ENCODE measurements at regions not wholly inside any gene's neighbourhood (a gene's known extent, or its start where the extent isn't known, plus 50 kb on each side); places are given as distances from the start of the nearest gene placed in this dataset.

DNA sequence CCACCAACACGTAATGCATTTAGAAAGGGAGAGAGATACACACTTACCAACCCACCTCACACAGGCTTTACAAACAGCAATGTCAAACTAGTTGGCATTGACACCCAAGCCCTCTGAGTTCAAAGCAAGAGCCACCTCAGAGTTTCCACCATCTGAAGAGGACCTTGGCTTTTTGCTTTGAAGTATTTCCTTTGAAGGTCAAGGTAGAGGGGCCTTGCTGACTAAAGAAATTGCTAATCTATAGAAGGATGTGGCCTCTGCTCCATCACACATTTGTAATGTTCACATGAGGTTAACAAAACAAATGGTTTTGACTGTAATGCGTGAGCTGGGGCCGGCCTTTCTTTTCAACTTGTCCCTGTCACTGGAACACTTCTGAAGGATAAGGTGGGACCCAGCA lies 117.7 kb downstream of the POLR2M start:
- H3K36me3 ChIP-seq (ENCODE audit: control insufficient read depth, insufficient read depth, low read length), result no peaks in the 10 kb centered on the region
- peaks cover 11% of the 10 kb centered on the region for H3K27me3 ChIP-seq (ENCODE audit: control insufficient read depth, insufficient read depth, low read length)
- no peaks in the 10 kb centered on the region for H3K4me1 ChIP-seq (ENCODE audit: control insufficient read depth, insufficient read depth, low read length, poor library complexity, severe bottlenecking)
- DNase-seq (no peak), ATAC-seq (ENCODE audit: low read depth in 2 of 2) (no peak)
- H3K9me3 ChIP-seq (ENCODE audit: control insufficient read depth in 2 of 2, low read length in 2 of 2), result no peaks in the 10 kb centered on the region
- H3K27ac ChIP-seq (ENCODE audit: insufficient read depth, low read length, poor library complexity, severe bottlenecking), result no peak overlapping the region
- Mint-ChIP-seq H3K27me3 (peaks cover 22% of the 10 kb centered on the region), H3K27ac (no peak overlapping the region), H3K36me3 (no peaks in the 10 kb centered on the region), H3K4me1 (no peaks in the 10 kb centered on the region), H3K9me3 (peaks cover 0 to 2% (median 0%) of the 10 kb centered on the region in 7 donors), H3K4me3 (no peak overlapping the region)
- H3K4me3 ChIP-seq (ENCODE audit: low read depth, low read length), result no peak overlapping the region

DNA sequence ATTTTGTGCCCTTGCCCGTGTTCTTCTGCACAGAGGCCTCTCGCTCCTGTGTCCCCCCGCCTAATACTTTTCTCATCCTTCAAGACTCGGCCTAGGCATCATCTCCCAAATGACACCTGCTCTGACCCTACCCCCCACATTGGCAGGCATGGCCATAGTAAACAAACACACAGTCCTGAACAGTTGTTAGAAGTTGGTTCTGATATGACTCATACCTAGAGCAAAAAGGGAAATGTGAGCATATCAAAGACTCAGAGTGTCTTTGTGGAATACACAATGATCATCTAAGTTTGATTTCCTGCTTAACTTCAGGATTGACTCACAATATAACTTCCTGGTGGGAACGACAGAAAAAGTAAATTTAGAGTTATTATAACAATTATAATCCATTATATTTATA lies 120.5 kb downstream of the POLR2M start:
- H3K4me1 ChIP-seq (ENCODE audit: control insufficient read depth, insufficient read depth, low read length, poor library complexity, severe bottlenecking), result no peaks in the 10 kb centered on the region
- H3K9me3 Mint-ChIP-seq, result peaks cover 0 to 2% (median 1%) of the 10 kb centered on the region in 7 donors
- H3K36me3 ChIP-seq (ENCODE audit: control insufficient read depth, insufficient read depth, low read length), result no peaks in the 10 kb centered on the region
- H3K27me3 ChIP-seq (ENCODE audit: control insufficient read depth, insufficient read depth, low read length), result peaks cover 8% of the 10 kb centered on the region
- no peak for ATAC-seq (ENCODE audit: low read depth in 2 of 2)
- no peak overlapping the region for H3K27ac Mint-ChIP-seq
- peak in 1 of 3 donors; percentile 12 for DNase-seq
- no peaks in the 10 kb centered on the region for H3K9me3 ChIP-seq (ENCODE audit: control insufficient read depth in 2 of 2, low read length in 2 of 2)
- H3K36me3 Mint-ChIP-seq, result no peaks in the 10 kb centered on the region
- H3K4me3 Mint-ChIP-seq, result no peak overlapping the region
- no peak overlapping the region for H3K27ac ChIP-seq (ENCODE audit: insufficient read depth, low read length, poor library complexity, severe bottlenecking)
- peaks cover 27% of the 10 kb centered on the region for H3K27me3 Mint-ChIP-seq
- no peak overlapping the region for H3K4me3 ChIP-seq (ENCODE audit: low read depth, low read length)
- H3K4me1 Mint-ChIP-seq, result no peaks in the 10 kb centered on the region

DNA sequence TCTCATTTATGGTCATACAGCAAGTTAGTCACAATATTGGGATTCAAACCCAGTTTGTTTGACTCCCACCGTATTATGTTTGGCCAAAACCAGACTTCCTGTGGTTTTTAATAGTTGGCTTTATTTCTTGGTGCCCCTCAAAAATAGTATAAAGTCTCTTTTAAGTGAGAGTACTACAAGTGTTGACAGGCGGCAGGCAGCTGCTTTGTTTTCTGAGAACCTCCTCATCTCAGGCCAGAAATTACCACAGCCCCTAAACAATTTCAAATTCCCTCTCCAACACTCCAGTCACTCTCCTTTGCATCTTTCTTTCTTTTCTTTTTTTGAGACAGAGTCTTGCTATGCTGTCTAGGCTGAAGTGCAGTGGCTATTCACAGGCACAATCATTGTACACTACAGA lies 121.5 kb downstream of the POLR2M start:
- Histone ChIP-seq H3K36me3 (ENCODE audit: control insufficient read depth, insufficient read depth, low read length) (no peaks in the 10 kb centered on the region), H3K27me3 (ENCODE audit: control insufficient read depth, insufficient read depth, low read length) (peaks cover 12% of the 10 kb centered on the region), H3K4me1 (ENCODE audit: control insufficient read depth, insufficient read depth, low read length, poor library complexity, severe bottlenecking) (no peaks in the 10 kb centered on the region), H3K27ac (ENCODE audit: insufficient read depth, low read length, poor library complexity, severe bottlenecking) (no peak overlapping the region), H3K4me3 (ENCODE audit: low read depth, low read length) (no peak overlapping the region), H3K9me3 (ENCODE audit: control insufficient read depth in 2 of 2, low read length in 2 of 2) (no peaks in the 10 kb centered on the region)
- DNase-seq (no peak), ATAC-seq (ENCODE audit: low read depth in 2 of 2) (no peak)
- Mint-ChIP-seq H3K36me3 (no peaks in the 10 kb centered on the region), H3K27me3 (peaks cover 20% of the 10 kb centered on the region), H3K4me1 (no peaks in the 10 kb centered on the region), H3K9me3 (peaks cover 0 to 5% (median 1%) of the 10 kb centered on the region in 7 donors), H3K4me3 (no peak overlapping the region), H3K27ac (no peak overlapping the region)

DNA sequence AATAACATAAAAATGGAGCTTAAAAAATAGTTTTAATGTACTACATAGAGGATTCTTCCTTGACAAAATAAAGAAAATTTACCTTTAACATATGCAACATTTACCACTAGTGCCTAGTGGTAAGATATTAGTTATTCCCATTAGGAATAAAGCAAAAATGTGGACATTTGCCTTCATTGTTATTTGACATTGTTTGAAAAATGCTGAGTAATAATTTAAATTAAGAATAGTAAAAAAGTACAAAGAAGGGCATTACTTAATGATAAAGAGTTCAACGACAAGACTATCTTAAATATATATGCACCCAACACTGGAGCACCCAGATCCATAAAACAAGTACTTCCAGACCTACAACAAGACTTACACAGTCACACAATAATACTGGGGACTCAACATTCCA lies 125.7 kb downstream of the POLR2M start:
- no peak overlapping the region for H3K27ac ChIP-seq (ENCODE audit: insufficient read depth, low read length, poor library complexity, severe bottlenecking)
- H3K9me3 ChIP-seq (ENCODE audit: control insufficient read depth in 2 of 2, low read length in 2 of 2), result no peaks in the 10 kb centered on the region
- H3K4me1 ChIP-seq (ENCODE audit: control insufficient read depth, insufficient read depth, low read length, poor library complexity, severe bottlenecking), result no peaks in the 10 kb centered on the region
- Mint-ChIP-seq H3K9me3 (peaks cover 1 to 12% (median 7%) of the 10 kb centered on the region in 7 donors), H3K36me3 (no peaks in the 10 kb centered on the region), H3K4me1 (no peaks in the 10 kb centered on the region), H3K27ac (no peak overlapping the region), H3K4me3 (no peak overlapping the region), H3K27me3 (peaks cover 26% of the 10 kb centered on the region)
- peaks cover 10% of the 10 kb centered on the region for H3K27me3 ChIP-seq (ENCODE audit: control insufficient read depth, insufficient read depth, low read length)
- ATAC-seq (ENCODE audit: low read depth in 2 of 2), result no peak
- no peak overlapping the region for H3K4me3 ChIP-seq (ENCODE audit: low read depth, low read length)
- DNase-seq, result no peak
- H3K36me3 ChIP-seq (ENCODE audit: control insufficient read depth, insufficient read depth, low read length), result no peaks in the 10 kb centered on the region

DNA sequence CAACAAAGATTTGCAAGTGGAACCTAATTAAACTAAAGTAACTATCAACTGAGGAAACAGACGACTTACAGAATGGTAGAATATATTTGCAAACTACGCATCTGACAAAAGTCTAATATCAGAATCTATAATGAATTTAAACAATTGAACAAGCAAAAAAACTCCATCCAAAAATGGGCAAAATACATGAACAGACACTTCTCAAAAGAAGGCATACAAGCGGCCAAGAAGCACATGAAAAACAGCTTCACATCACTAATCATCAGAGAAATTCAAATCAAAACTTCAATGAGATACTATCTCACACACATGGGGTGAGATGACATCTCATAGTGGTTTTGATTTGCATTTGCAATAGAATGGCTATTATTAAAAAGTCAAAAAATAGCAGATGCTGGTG lies 128.6 kb downstream of the POLR2M start:
- peaks cover 19% of the 10 kb centered on the region for H3K27me3 Mint-ChIP-seq
- ATAC-seq (ENCODE audit: low read depth in 2 of 2), result no peak
- Histone ChIP-seq H3K36me3 (ENCODE audit: control insufficient read depth, insufficient read depth, low read length) (no peaks in the 10 kb centered on the region), H3K27me3 (ENCODE audit: control insufficient read depth, insufficient read depth, low read length) (peaks cover 9% of the 10 kb centered on the region), H3K4me1 (ENCODE audit: control insufficient read depth, insufficient read depth, low read length, poor library complexity, severe bottlenecking) (no peaks in the 10 kb centered on the region), H3K9me3 (ENCODE audit: control insufficient read depth in 2 of 2, low read length in 2 of 2) (no peaks in the 10 kb centered on the region), H3K4me3 (ENCODE audit: low read depth, low read length) (no peak overlapping the region), H3K27ac (ENCODE audit: insufficient read depth, low read length, poor library complexity, severe bottlenecking) (no peak overlapping the region)
- peaks cover 0 to 12% (median 7%) of the 10 kb centered on the region in 7 donors for H3K9me3 Mint-ChIP-seq
- no peak for DNase-seq
- no peak overlapping the region for H3K27ac Mint-ChIP-seq
- no peaks in the 10 kb centered on the region for H3K4me1 Mint-ChIP-seq
- H3K4me3 Mint-ChIP-seq, result no peak overlapping the region
- H3K36me3 Mint-ChIP-seq, result no peaks in the 10 kb centered on the region

DNA sequence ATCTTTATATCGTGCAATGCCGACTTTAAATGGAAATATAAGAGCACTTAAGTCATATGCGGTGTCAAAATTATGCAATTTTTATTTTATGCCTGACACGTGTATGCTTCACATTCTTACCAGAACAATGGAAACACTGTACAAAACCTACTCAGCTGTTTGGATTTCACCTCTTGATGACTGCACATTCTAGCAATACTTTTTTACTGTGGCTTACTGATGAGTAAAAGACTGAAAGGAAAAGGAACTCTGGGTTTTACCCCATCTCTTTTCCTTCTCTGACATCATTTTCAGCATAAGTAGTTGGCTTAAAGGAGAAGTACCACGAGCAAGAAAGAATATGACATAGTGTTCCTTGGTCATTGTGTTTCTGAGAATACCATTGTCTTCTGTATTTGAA lies 142.8 kb downstream of the POLR2M start:
- Mint-ChIP-seq H3K27me3 (peaks cover 27% of the 10 kb centered on the region), H3K36me3 (no peaks in the 10 kb centered on the region), H3K4me1 (peaks cover 0 to 4% (median 0%) of the 10 kb centered on the region in 4 donors), H3K4me3 (no peak overlapping the region), H3K9me3 (no peaks in the 10 kb centered on the region), H3K27ac (no peak overlapping the region)
- ATAC-seq (ENCODE audit: low read depth in 2 of 2), result no peak
- no peak overlapping the region for H3K27ac ChIP-seq (ENCODE audit: insufficient read depth, low read length, poor library complexity, severe bottlenecking)
- no peak for DNase-seq
- no peaks in the 10 kb centered on the region for H3K9me3 ChIP-seq (ENCODE audit: control insufficient read depth in 2 of 2, low read length in 2 of 2)
- no peak overlapping the region for H3K4me3 ChIP-seq (ENCODE audit: low read depth, low read length)
- no peaks in the 10 kb centered on the region for H3K4me1 ChIP-seq (ENCODE audit: control insufficient read depth, insufficient read depth, low read length, poor library complexity, severe bottlenecking)
- H3K36me3 ChIP-seq (ENCODE audit: control insufficient read depth, insufficient read depth, low read length), result no peaks in the 10 kb centered on the region
- H3K27me3 ChIP-seq (ENCODE audit: control insufficient read depth, insufficient read depth, low read length), result peaks cover 18% of the 10 kb centered on the region

DNA sequence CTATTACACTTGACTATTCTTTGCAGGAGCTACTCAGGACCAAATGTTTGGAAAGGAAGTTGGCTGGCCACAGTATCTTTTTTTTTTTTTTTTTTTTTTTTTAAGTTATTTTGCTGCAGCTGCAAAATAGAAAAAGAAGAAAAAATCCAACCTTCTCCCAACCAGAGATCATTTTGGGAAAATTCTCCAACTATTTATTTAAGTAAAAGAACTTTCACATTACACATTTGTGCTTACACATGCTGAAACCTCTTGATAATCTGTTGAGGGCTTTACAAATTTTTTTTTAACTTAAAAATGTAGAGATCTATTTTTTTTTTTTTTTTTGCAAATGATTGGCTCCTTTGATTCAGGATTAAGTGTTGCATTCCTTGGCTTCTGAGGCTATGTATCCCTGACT lies 148.0 kb downstream of the POLR2M start:
- no peak for ATAC-seq (ENCODE audit: low read depth in 2 of 2)

DNA sequence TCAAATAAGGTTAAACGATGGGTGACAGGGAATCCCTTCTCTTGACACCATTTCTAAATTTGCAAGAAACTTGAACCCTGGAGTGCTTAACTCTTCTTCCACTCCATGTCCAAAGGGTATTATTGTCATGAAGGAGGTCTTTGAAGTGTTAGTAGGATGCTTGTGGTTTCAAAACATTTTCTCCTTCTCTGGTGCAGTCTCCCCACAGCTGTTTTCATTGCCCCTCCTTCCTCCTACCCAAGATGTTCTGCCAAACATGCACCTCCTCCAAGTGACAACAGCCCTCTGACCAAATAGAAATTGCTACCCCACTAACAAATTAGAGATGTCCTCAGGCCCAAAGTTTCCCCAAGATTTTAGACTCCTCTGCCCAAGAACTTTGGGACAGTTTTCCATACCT lies 151.4 kb downstream of the POLR2M start:
- no peaks in the 10 kb centered on the region for H3K4me1 Mint-ChIP-seq
- H3K4me3 Mint-ChIP-seq, result no peak overlapping the region
- peaks cover 40% of the 10 kb centered on the region for H3K27me3 Mint-ChIP-seq
- Histone ChIP-seq H3K27me3 (ENCODE audit: control insufficient read depth, insufficient read depth, low read length) (peaks cover 9% of the 10 kb centered on the region), H3K27ac (ENCODE audit: insufficient read depth, low read length, poor library complexity, severe bottlenecking) (no peak overlapping the region), H3K36me3 (ENCODE audit: control insufficient read depth, insufficient read depth, low read length) (no peaks in the 10 kb centered on the region), H3K9me3 (ENCODE audit: control insufficient read depth in 2 of 2, low read length in 2 of 2) (no peaks in the 10 kb centered on the region), H3K4me1 (ENCODE audit: control insufficient read depth, insufficient read depth, low read length, poor library complexity, severe bottlenecking) (no peaks in the 10 kb centered on the region), H3K4me3 (ENCODE audit: low read depth, low read length) (no peak overlapping the region)
- H3K27ac Mint-ChIP-seq, result no peak overlapping the region
- DNase-seq (no peak), ATAC-seq (ENCODE audit: low read depth in 2 of 2) (no peak)
- peaks cover 0 to 2% (median 0%) of the 10 kb centered on the region in 7 donors for H3K9me3 Mint-ChIP-seq
- no peaks in the 10 kb centered on the region for H3K36me3 Mint-ChIP-seq

More for the DNA sequence above, 148.0 kb downstream of the POLR2M start:
- peaks cover 0 to 2% (median 0%) of the 10 kb centered on the region in 7 donors for H3K9me3 Mint-ChIP-seq
- no peaks in the 10 kb centered on the region for H3K4me1 Mint-ChIP-seq
- Histone ChIP-seq H3K27me3 (ENCODE audit: control insufficient read depth, insufficient read depth, low read length) (peaks cover 8% of the 10 kb centered on the region), H3K27ac (ENCODE audit: insufficient read depth, low read length, poor library complexity, severe bottlenecking) (no peak overlapping the region), H3K4me1 (ENCODE audit: control insufficient read depth, insufficient read depth, low read length, poor library complexity, severe bottlenecking) (no peaks in the 10 kb centered on the region), H3K36me3 (ENCODE audit: control insufficient read depth, insufficient read depth, low read length) (no peaks in the 10 kb centered on the region), H3K4me3 (ENCODE audit: low read depth, low read length) (no peak overlapping the region), H3K9me3 (ENCODE audit: control insufficient read depth in 2 of 2, low read length in 2 of 2) (no peaks in the 10 kb centered on the region)
- H3K27ac Mint-ChIP-seq, result no peak overlapping the region
- H3K36me3 Mint-ChIP-seq, result no peaks in the 10 kb centered on the region
- peaks cover 48% of the 10 kb centered on the region for H3K27me3 Mint-ChIP-seq
- no peak for DNase-seq
- H3K4me3 Mint-ChIP-seq, result no peak overlapping the region
